ENCODE measurements at regions not wholly inside any gene's neighbourhood (a gene's known extent, or its start where the extent isn't known, plus 50 kb on each side); places are given as distances from the start of the nearest gene placed in this dataset.

DNA sequence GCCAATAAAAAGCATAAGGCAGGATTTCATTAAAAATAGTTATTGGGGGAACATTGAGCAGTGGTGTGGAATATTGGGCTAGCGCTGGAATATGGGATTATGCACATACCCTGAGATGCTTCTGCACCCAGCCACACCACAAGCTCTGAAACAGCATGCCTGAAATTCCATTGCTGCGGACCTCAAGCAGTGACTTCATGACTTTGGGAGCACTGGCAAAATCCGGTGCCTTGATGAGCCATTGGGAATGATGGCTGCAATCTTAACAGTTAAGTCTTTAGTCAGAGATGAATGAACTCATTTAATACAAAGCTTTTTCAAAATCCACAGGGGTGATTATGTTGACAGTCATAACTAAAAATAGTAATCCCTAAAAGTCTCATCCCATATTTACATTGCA is 274.7 kb upstream of the MTPN start:
- Histone ChIP-seq H3K4me3 (no peak overlapping the region), H3K27ac (no peak overlapping the region), H3K9me3 (no peaks in the 10 kb centered on the region), H3K27me3 (ENCODE audit: low read depth) (no peaks in the 10 kb centered on the region), H3K4me1 (no peaks in the 10 kb centered on the region), H3K36me3 (no peaks in the 10 kb centered on the region)
- DNase-seq (no peak), ATAC-seq (no peak)
- TF ChIP-seq, protein P1, sequence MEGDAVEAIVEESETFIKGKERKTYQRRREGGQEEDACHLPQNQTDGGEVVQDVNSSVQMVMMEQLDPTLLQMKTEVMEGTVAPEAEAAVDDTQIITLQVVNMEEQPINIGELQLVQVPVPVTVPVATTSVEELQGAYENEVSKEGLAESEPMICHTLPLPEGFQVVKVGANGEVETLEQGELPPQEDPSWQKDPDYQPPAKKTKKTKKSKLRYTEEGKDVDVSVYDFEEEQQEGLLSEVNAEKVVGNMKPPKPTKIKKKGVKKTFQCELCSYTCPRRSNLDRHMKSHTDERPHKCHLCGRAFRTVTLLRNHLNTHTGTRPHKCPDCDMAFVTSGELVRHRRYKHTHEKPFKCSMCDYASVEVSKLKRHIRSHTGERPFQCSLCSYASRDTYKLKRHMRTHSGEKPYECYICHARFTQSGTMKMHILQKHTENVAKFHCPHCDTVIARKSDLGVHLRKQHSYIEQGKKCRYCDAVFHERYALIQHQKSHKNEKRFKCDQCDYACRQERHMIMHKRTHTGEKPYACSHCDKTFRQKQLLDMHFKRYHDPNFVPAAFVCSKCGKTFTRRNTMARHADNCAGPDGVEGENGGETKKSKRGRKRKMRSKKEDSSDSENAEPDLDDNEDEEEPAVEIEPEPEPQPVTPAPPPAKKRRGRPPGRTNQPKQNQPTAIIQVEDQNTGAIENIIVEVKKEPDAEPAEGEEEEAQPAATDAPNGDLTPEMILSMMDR (IDR thresholded peaks at IDR 0.05), result no peak
- intact Hi-C loops (cut with DNase I), result no loop called here

DNA sequence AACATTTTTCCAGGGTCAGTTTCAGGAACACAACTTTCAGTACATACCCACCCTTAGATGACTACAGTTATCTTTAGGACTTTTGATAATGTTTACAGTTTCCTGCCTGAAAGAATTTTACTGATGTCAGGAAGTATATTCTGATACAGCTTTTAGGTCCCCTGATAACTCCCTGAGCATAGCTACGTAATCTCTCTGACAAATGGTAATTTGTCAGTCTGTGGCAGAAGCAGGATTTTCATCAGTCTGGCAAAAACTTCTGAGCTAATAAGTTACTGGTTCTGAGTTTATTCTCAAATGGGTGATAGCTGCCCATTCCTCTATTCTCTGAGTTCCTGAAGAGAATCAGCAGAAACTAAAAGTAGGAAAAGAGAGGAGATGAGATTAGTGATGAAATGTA is 270.1 kb upstream of the MTPN start:
- Histone ChIP-seq H3K4me3 (no peak overlapping the region), H3K36me3 (no peaks in the 10 kb centered on the region), H3K9me3 (no peaks in the 10 kb centered on the region), H3K4me1 (no peaks in the 10 kb centered on the region), H3K27me3 (ENCODE audit: low read depth) (no peaks in the 10 kb centered on the region), H3K27ac (no peak overlapping the region)
- intact Hi-C loops (cut with DNase I), result no loop called here
- TF ChIP-seq, protein P1 (IDR thresholded peaks at IDR 0.05), result no peak
- ATAC-seq (no peak), DNase-seq (no peak)

DNA sequence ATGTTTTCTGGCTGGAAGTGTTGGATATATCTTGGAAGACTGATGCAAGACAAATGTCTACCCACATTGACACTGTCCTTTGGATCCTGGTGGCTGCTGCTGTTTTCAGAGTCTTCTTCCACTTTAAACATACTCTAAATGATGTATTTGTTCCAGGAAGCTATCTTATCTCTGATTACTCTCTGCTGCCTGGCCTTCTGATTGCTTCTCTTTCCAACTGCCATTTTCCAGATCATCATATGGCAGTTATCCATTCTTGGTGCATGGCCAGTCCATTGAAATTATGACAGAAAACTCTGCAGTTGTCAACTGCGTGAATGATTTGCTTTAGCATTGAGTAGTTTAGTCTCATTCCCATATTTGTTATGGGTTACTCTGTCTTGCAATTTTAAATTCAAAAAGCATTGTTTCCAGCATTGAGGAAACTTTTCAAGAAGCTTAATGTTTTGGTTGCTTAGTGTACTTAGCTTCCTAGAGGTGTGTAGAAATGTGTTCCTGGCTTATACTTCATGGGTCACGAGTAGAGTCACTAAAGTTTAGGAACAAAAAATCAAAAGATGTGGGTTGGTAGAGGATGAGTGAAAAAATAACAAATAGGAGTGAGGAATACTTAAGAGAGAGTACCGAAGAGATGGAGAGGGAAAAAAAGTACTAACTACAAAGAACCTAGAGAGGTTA is 268.3 kb upstream of the MTPN start:
- ATAC-seq (no peak), DNase-seq (no peak)
- H3K4me3 ChIP-seq, result no peak overlapping the region
- no peaks in the 10 kb centered on the region for H3K27me3 ChIP-seq (ENCODE audit: low read depth)
- TF ChIP-seq, protein P1 (IDR thresholded peaks at IDR 0.05), result no peak
- no peaks in the 10 kb centered on the region for H3K36me3 ChIP-seq
- H3K27ac ChIP-seq, result no peak overlapping the region
- no peaks in the 10 kb centered on the region for H3K4me1 ChIP-seq
- no peaks in the 10 kb centered on the region for H3K9me3 ChIP-seq
- intact Hi-C loops (cut with DNase I), result no loop called here

DNA sequence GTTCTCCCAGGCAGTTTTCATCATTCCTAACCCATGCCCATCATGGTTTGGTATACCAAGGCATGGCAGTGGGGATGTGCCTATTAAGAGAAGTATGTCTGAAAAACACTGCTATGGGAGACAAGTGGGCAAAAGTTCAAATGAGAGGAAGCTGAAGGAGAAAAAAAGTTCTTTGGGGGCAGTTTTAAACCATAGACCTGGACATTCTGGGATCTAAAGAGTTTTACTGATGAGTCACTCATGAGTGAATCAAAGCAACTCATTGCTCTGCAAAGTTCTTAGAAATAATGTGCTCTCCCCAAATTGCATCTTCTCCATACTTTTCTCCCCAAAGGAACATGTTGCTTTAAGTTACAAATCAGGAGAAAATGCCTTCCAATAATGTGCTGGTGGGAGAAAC is 256.9 kb upstream of the MTPN start:
- H3K27ac ChIP-seq, result no peak overlapping the region
- DNase-seq, result no peak
- TF ChIP-seq, protein P1 (IDR thresholded peaks at IDR 0.05), result no peak
- ATAC-seq, result no peak
- intact Hi-C loops (cut with DNase I), result no loop called here
- H3K36me3 ChIP-seq, result no peaks in the 10 kb centered on the region
- H3K4me3 ChIP-seq, result no peak overlapping the region
- H3K4me1 ChIP-seq, result no peaks in the 10 kb centered on the region
- no peaks in the 10 kb centered on the region for H3K27me3 ChIP-seq (ENCODE audit: low read depth)
- no peaks in the 10 kb centered on the region for H3K9me3 ChIP-seq

DNA sequence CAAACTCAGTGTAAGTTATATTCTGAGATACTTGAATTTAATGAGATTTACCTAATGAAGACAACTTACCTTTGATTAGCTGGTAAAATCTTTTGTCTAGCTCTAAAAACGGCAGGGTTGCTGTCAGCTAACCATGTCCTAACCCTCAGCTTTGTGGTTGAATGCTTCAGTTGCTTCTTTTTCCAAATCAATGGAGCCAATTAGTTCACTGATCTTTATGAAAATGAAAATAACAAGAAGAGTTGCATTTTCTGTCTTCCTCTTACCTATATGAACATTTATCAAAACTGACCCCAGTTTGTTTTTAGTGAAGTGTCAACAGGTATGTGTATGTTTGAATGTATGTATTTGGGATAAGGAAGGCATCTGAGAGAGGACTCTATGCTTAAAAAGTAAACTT is 253.1 kb upstream of the MTPN start:
- DNase-seq (no peak), ATAC-seq (no peak)
- Histone ChIP-seq H3K4me1 (no peaks in the 10 kb centered on the region), H3K9me3 (no peaks in the 10 kb centered on the region), H3K27ac (no peak overlapping the region), H3K4me3 (no peak overlapping the region), H3K27me3 (ENCODE audit: low read depth) (no peaks in the 10 kb centered on the region), H3K36me3 (no peaks in the 10 kb centered on the region)
- intact Hi-C loops (cut with DNase I), result no loop called here
- TF ChIP-seq, protein P1 (IDR thresholded peaks at IDR 0.05), result no peak
